SJCRH30 (cell line): ENCODE measurements at regions not wholly inside any gene's neighbourhood (a gene's known extent, or its start where the extent isn't known, plus 50 kb on each side); places are given as distances from the start of the nearest gene placed in this dataset.
"Not testable (repeated sequence)": the region's sequence is repeated elsewhere in the genome, so short reads cannot be mapped to it uniquely, and the experiment has no call there.

Experiments used
- DNase-seq, 2 experiments: peaks; one replicate each; pipeline ENCODE4 v3.0.0-alpha.2; 2015 to 2020
- H3K27ac ChIP-seq: fragments of 250-450 bp; sonication (Bioruptor Pico); 2 replicates; pipeline ENCODE4 v1.5.1; 2020; ENCODE audit warnings: mild to moderate bottlenecking, moderate library complexity
- H3K27me3 ChIP-seq: fragments of 250-450 bp; sonication (Bioruptor Pico); 2 replicates; pipeline ENCODE4 v1.5.1; 2020; ENCODE audit warnings: mild to moderate bottlenecking, moderate library complexity
- H3K36me3 ChIP-seq: fragments of 250-450 bp; sonication (Bioruptor Pico); 2 replicates; pipeline ENCODE4 v1.5.1; 2020; ENCODE audit warnings: mild to moderate bottlenecking, moderate library complexity
- H3K4me1 ChIP-seq: fragments of 250-450 bp; sonication (Bioruptor Pico); 2 replicates; pipeline ENCODE4 v1.5.1; 2020; ENCODE audit warnings: mild to moderate bottlenecking, moderate library complexity
- H3K4me3 ChIP-seq: fragments of 250-450 bp; sonication (Bioruptor Pico); 2 replicates; pipeline ENCODE4 v1.5.1; 2020; ENCODE audit warnings: mild to moderate bottlenecking, moderate library complexity
- H3K9me3 ChIP-seq: fragments of 250-450 bp; sonication (Bioruptor Pico); replicated peaks from 2 replicates; pipeline ENCODE4 v1.5.1; 2020; ENCODE audit warnings: mild to moderate bottlenecking, moderate library complexity

DNA sequence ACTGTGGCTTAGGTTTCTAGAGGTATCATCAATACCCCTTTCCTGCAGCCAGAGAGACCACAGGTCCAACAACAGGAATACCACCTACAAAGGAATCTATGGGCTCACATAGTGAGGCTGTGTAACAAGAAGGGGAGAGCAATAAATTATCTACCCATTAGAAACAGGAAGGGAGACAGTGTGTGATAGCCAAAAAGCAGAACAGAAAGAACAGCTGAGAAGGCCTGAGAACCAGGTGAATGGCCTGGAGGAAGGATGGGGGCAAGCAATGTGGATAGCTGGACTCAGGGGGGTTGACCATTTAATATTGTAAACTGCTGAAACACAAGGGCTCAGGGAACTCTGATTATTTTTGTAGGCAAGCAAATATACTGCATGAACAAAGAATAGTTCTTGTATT, 628.2 kb downstream of the COL12A1 start:
- H3K27me3 ChIP-seq = no peaks in the 10 kb centered on the region
- 0 out of 2 replicates have a peak, but pooled peaks cover 3% of the 10 kb centered on the region for H3K9me3 ChIP-seq
- H3K4me1 ChIP-seq = peaks cover 25% of the 10 kb centered on the region
- H3K27ac ChIP-seq = peak overlapping the region; percentile 65
- no peak overlapping the region for H3K4me3 ChIP-seq
- no peaks in the 10 kb centered on the region for H3K36me3 ChIP-seq
- DNase-seq = peak; percentile 51 to 79

DNA sequence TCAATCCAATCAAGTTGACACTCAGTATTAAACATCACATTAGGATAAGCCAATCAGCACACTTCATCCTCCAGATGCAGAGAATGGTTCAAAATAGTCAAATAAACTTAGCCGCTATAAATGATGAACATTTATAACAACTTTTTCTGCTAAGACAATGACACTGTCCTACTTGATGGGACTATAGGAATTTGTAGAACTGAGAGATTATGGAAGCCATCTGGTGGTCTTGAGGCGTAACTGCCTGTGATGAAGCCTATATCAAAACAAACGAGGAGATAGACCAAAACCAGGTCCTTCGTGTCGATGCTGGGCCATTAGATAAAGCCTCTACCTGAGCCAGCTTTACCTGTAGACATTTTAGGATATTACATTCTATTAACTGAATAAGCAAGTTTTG, 631.1 kb downstream of the COL12A1 start:
- Histone ChIP-seq H3K27ac (no peak overlapping the region), H3K9me3 (0 out of 2 replicates have a peak, but pooled peaks cover 3% of the 10 kb centered on the region), H3K4me3 (no peak overlapping the region), H3K4me1 (peaks cover 25% of the 10 kb centered on the region), H3K36me3 (no peaks in the 10 kb centered on the region), H3K27me3 (no peaks in the 10 kb centered on the region)
- peak in 1 of 2 experiments; percentile 60 for DNase-seq

- Histone ChIP-seq H3K4me3 (no peak overlapping the region), H3K27ac (no peak overlapping the region), H3K36me3 (no peaks in the 10 kb centered on the region), H3K9me3 (no peaks in the 10 kb centered on the region), H3K27me3 (no peaks in the 10 kb centered on the region), H3K4me1 (peaks cover 16% of the 10 kb centered on the region)
- DNase-seq = peak; percentile 24 to 50
These were observed 632.2 kb downstream of the COL12A1 start for GRCh38 chr6:74573613-74574012.

GRCh38 chr6:74570044-74570443, 635.8 kb downstream of the COL12A1 start:
- Histone ChIP-seq H3K4me3 (no peak overlapping the region), H3K4me1 (no peaks in the 10 kb centered on the region; the same call in 1 of the 2 replicates), H3K36me3 (no peaks in the 10 kb centered on the region), H3K27ac (no peak overlapping the region), H3K9me3 (no peaks in the 10 kb centered on the region), H3K27me3 (no peaks in the 10 kb centered on the region)
- no peak for DNase-seq

GRCh38 chr6:74568861-74569260, 637.0 kb downstream of the COL12A1 start:
- Histone ChIP-seq H3K4me3 (no peak overlapping the region), H3K27me3 (no peaks in the 10 kb centered on the region), H3K36me3 (no peaks in the 10 kb centered on the region), H3K9me3 (no peaks in the 10 kb centered on the region), H3K27ac (no peak overlapping the region), H3K4me1 (no peaks in the 10 kb centered on the region; the same call in 1 of the 2 replicates)
- DNase-seq = no peak

DNA sequence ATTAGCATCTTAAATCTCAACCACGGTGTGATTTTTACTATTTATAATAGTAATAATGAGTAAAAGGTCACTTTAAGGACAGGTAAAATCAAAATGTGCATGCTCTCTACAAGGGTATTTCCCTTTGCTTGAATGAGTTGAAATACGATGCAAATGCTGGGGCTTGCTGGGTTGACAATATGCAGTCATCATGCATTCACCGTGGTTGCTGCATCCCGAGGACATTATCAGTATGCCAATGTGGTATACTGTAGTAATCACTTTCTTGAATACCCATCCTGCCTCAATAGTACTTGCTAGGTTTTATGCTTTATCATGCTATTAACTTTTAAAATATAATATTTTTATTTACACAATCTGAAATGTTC, 637.9 kb downstream of the COL12A1 start:
- not testable (repeated sequence) for H3K4me3 ChIP-seq, H3K27ac ChIP-seq, H3K4me1 ChIP-seq, H3K27me3 ChIP-seq, H3K9me3 ChIP-seq, DNase-seq, H3K36me3 ChIP-seq

GRCh38 chr6:74567281-74567922, 638.5 kb downstream of the COL12A1 start:
- Histone ChIP-seq H3K4me3 (no peak overlapping the region), H3K9me3 (no peaks in the 10 kb centered on the region), H3K27ac (no peak overlapping the region), H3K27me3 (no peaks in the 10 kb centered on the region), H3K4me1 (no peaks in the 10 kb centered on the region; the same call in 1 of the 2 replicates), H3K36me3 (no peaks in the 10 kb centered on the region)
- DNase-seq = no peak

DNA sequence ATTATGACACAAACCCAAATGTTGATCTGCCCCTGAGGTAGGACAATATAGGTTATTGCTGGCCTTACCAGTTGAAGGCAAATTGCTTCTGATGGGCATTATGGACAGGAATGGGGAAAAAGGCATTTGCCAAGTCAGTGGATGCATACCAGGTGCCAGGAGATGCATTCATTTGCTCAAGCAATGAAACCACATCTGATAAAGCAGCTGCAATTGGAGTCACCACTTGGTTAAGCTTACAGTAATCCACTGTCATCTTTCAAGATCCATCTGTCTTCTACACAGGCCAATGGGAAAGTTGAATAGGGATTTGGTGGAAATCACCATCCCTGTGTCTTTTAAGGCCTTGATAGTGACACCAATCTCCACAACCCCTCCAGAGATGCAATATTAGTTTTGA, 648.6 kb downstream of the COL12A1 start:
- Histone ChIP-seq H3K4me3 (no peak overlapping the region), H3K27me3 (no peaks in the 10 kb centered on the region), H3K36me3 (no peaks in the 10 kb centered on the region), H3K27ac (no peak overlapping the region), H3K9me3 (no peaks in the 10 kb centered on the region), H3K4me1 (no peaks in the 10 kb centered on the region)
- DNase-seq = peak in 1 of 2 experiments; percentile 21

DNA sequence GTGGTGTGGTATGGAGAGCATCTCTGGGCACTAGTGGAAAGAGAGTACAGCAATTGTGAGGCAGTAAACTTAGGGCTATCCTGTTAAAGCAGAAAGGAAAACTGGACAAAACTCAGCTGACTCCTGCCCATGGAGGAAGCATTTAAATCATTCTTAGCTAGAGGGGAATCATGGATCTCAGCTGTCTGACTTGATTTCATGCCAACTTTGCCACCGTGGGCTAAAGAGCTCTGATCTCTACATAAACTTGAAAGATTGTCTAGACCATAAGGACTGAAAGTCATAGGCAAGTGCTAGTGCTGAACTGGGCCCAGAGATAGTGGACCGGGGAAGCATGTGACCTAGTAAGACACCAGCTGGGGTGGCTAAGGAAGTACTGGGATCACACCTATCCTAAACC, 651.8 kb downstream of the COL12A1 start:
- Histone ChIP-seq H3K9me3 (no peaks in the 10 kb centered on the region), H3K4me3 (no peak overlapping the region), H3K27me3 (no peaks in the 10 kb centered on the region), H3K4me1 (no peaks in the 10 kb centered on the region), H3K27ac (no peak overlapping the region), H3K36me3 (no peaks in the 10 kb centered on the region)
- DNase-seq = peak in 1 of 2 experiments; percentile 48

DNA sequence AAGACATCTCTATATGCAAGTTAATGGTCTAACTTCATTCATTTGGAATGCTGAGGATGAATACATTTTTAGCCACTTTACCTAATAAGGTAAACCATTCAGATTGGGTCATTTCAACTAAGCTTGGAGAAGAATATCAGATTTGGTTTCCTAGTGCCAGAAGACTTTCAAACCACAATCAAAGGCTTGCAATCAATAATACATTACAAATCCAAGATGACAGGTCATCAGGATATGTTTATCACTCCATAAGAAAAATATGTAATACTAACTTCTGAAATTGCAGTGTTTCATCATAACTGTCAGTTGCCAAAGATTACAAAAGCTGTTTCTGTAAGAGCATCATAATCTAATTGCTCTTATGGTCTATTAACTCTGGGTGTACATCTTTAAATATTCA, 654.0 kb downstream of the COL12A1 start:
- H3K36me3 ChIP-seq = no peaks in the 10 kb centered on the region
- no peak for DNase-seq
- no peaks in the 10 kb centered on the region for H3K4me1 ChIP-seq
- H3K4me3 ChIP-seq = no peak overlapping the region
- no peak overlapping the region for H3K27ac ChIP-seq
- H3K27me3 ChIP-seq = no peaks in the 10 kb centered on the region
- no peaks in the 10 kb centered on the region for H3K9me3 ChIP-seq

GRCh38 chr6:74550821-74551220, 655.0 kb downstream of the COL12A1 start:
- H3K36me3 ChIP-seq = no peaks in the 10 kb centered on the region
- no peak for DNase-seq
- no peaks in the 10 kb centered on the region for H3K4me1 ChIP-seq
- H3K27ac ChIP-seq = no peak overlapping the region
- no peaks in the 10 kb centered on the region for H3K27me3 ChIP-seq
- H3K4me3 ChIP-seq = no peak overlapping the region
- no peaks in the 10 kb centered on the region for H3K9me3 ChIP-seq

- no peak overlapping the region for H3K27ac ChIP-seq
- no peaks in the 10 kb centered on the region for H3K36me3 ChIP-seq
- DNase-seq = no peak
- H3K27me3 ChIP-seq = no peaks in the 10 kb centered on the region
- H3K9me3 ChIP-seq = no peaks in the 10 kb centered on the region
- no peaks in the 10 kb centered on the region for H3K4me1 ChIP-seq
- no peak overlapping the region for H3K4me3 ChIP-seq
These were observed 656.1 kb downstream of the COL12A1 start for GRCh38 chr6:74549746-74550145.

- H3K27me3 ChIP-seq = no peaks in the 10 kb centered on the region
- no peak overlapping the region; the same call in 1 of the 2 replicates for H3K27ac ChIP-seq
- DNase-seq = peak in 1 of 2 experiments; percentile 71
- no peaks in the 10 kb centered on the region for H3K36me3 ChIP-seq
- no peak overlapping the region for H3K4me3 ChIP-seq
- no peaks in the 10 kb centered on the region; the same call in 1 of the 2 replicates for H3K9me3 ChIP-seq
- H3K4me1 ChIP-seq = peaks cover 6% of the 10 kb centered on the region
These were observed 671.2 kb downstream of the COL12A1 start for GRCh38 chr6:74534465-74535211.

DNA sequence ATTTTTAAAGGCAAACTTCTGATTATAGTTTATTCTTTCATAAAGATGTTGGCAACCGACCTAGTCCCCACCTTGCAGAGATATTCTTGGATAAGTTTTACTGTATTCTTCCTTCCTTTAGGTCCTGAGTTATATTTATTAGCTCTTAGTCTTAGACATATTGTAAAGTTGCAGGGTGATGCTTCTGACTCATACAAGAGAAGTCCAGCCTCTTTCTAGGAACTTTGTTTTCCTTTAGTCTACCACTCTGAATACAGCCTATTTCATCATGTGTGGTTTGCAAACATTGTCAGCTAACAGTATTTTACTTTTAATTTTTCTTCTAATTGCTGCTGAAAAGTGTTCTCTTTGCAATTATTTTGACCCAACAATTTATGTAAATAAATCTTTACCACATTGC, 686.7 kb downstream of the COL12A1 start:
- DNase-seq = no peak
- H3K9me3 ChIP-seq = peaks cover 9% of the 10 kb centered on the region; the same call in 1 of the 2 replicates
- H3K27me3 ChIP-seq = no peaks in the 10 kb centered on the region
- H3K4me3 ChIP-seq = no peak overlapping the region
- H3K36me3 ChIP-seq = no peaks in the 10 kb centered on the region
- H3K4me1 ChIP-seq = no peaks in the 10 kb centered on the region; the same call in 1 of the 2 replicates
- no peak overlapping the region for H3K27ac ChIP-seq

DNA sequence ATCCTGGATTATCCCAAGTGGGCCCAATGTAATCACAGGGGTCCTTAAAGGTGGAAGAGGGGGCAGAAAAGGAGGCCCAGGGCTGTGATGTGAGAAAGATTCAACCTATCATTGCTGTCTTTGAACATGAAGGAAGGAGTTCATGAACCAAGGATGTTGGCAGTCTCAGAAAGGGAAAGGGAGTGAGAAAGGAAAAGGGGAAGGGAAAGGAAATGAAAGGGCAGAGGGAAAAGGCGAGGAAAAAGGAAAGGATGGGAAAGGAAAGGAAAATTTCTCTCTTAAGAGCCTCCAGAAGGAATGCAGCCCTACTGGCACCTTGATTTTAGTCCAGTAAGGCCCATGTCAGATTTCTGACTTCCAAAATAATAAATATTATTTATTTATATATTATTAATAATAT, 687.8 kb downstream of the COL12A1 start:
- H3K4me1 ChIP-seq = no peaks in the 10 kb centered on the region
- H3K27ac ChIP-seq = no peak overlapping the region
- no peaks in the 10 kb centered on the region for H3K36me3 ChIP-seq
- no peak for DNase-seq
- H3K27me3 ChIP-seq = no peaks in the 10 kb centered on the region
- H3K4me3 ChIP-seq = no peak overlapping the region
- H3K9me3 ChIP-seq = peaks cover 9% of the 10 kb centered on the region; the same call in 1 of the 2 replicates
